WERI-Rb-1 (cell line): ENCODE measurements at regions not wholly inside any gene's neighbourhood (a gene's known extent, or its start where the extent isn't known, plus 50 kb on each side); places are given as distances from the start of the nearest gene placed in this dataset.
A peak's percentile ranks its signal among the peaks of the same experiment; 100 is the strongest.

Experiments used
- DNase-seq: peaks from one replicate; pipeline ENCODE4 v3.0.0-alpha.2; 2020
- H3K27ac ChIP-seq: fragments of 250-450 bp; sonication (Bioruptor Pico); 2 replicates; pipeline ENCODE4 v1.5.1; 2020; ENCODE audit warnings: mild to moderate bottlenecking, moderate library complexity
- H3K27me3 ChIP-seq: fragments of 250-450 bp; sonication (Bioruptor Pico); 2 replicates; pipeline ENCODE4 v1.5.1; 2021; ENCODE audit warnings: mild to moderate bottlenecking, low read depth, moderate library complexity; ENCODE audit not compliant: insufficient read depth, severe bottlenecking
- H3K36me3 ChIP-seq: fragments of 250-450 bp; sonication (Bioruptor Pico); 2 replicates; pipeline ENCODE4 v1.5.1; 2020; ENCODE audit warnings: mild to moderate bottlenecking, moderate library complexity
- H3K4me3 ChIP-seq: 2 replicates; pipeline ENCODE4 v1.5.1; 2011; ENCODE audit warnings: low read depth, mild to moderate bottlenecking, control low read depth, low read length
- H3K9me3 ChIP-seq: fragments of 250-450 bp; sonication (Bioruptor Pico); 2 replicates; pipeline ENCODE4 v1.5.1; 2021; ENCODE audit warnings: mild to moderate bottlenecking, moderate library complexity; ENCODE audit not compliant: severe bottlenecking
- CTCF ChIP-seq: IDR thresholded peaks from 2 replicates; pipeline ENCODE4 v1.5.1; 2011; ENCODE audit warnings: low read depth, mild to moderate bottlenecking, control low read depth, inconsistent platforms, low read length

DNA sequence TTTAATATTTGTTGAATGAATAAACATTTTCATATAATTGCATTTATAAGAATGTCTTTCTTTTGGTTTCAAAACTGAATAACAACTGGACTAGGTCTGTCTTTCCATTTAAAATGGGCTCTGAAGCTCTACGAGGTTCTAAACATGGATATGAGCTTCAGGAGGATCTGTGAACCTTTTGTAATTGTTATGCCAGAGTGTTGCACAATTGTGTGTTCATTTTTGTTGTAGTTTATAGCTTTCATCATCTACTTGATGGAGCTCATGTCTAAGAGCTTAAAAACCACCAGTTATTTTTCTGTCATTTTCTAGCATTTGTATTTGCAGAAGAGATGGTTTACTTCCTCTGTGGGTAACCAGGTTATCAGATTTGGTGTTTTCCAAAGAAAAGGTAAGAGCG is 265.7 kb upstream of the NPY start:
- Histone ChIP-seq H3K9me3 (no peaks in the 10 kb centered on the region), H3K27ac (no peak overlapping the region), H3K4me3 (no peak overlapping the region), H3K27me3 (no peaks in the 10 kb centered on the region), H3K36me3 (no peaks in the 10 kb centered on the region)
- no peak for TF ChIP-seq CTCF
- DNase-seq: no peak

DNA sequence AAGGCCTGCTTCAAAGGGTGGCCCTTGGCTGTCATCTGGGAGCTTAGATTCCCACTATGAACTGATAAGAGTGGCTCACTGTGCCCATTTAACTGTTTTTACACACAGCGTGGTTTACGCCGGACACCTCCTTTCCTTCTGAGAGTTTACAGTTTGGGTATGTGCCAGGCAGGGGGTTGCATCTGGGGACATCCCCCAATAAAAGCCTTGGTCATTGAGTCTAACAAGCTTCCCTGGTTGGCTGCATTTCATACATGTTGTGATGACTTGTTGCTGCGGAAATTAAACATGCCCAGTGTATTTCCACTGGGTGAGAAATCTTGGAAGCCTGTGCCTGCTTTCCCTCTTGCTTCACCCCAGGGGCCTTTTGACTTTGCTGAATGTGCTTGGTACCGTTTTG is 264.1 kb upstream of the NPY start:
- no peaks in the 10 kb centered on the region for H3K36me3 ChIP-seq
- no peak overlapping the region for H3K4me3 ChIP-seq
- no peak for TF ChIP-seq CTCF
- no peaks in the 10 kb centered on the region for H3K27me3 ChIP-seq
- no peaks in the 10 kb centered on the region for H3K9me3 ChIP-seq
- no peak overlapping the region for H3K27ac ChIP-seq
- no peak for DNase-seq

DNA sequence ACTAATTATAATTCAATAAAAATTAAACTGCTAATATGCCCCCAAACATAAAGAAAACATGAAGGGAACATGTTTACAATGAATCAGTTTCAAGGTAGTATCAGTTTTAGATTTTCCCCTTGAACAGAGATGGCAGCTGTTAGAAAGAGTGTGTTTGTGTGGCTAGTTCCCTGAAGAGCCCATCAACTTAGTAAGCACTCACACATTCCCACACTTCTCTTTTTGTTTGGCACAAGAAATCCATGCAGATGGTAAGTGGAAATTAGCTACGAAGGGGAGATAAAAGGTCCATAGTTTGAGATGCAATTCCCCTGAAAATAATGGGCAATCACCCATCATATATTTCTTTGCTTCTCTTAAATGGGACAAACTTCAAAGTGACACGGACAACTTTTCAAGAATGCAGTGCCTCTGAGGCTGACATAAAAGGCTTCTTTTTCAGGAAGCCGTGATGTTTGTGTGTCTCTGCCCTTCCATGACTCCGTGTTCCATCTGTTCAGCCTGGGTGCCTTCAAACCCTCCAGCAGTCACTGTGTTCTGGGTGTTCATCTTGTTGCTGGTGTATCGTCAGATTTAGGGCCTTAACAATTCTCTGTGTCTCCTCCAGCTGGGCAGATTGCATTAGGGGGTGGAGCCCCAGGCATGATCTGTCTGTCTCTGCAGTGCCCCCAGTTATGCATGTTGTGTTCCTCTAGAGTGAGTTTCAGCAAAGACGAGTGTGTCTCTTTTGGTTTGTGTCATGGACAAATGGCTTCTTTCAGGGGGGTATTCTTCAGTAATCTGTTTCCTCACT is 259.5 kb upstream of the NPY start:
- no peaks in the 10 kb centered on the region for H3K27me3 ChIP-seq
- H3K4me3 ChIP-seq: no peak overlapping the region
- no peaks in the 10 kb centered on the region for H3K9me3 ChIP-seq
- H3K36me3 ChIP-seq: no peaks in the 10 kb centered on the region
- no peak for TF ChIP-seq CTCF
- H3K27ac ChIP-seq: no peak overlapping the region
- peak; percentile 14 for DNase-seq

GRCh38 chr7:24025094-24025493 is 258.9 kb upstream of the NPY start:
- Histone ChIP-seq H3K27me3 (peaks cover 5% of the 10 kb centered on the region), H3K27ac (no peak overlapping the region), H3K9me3 (no peaks in the 10 kb centered on the region), H3K4me3 (no peak overlapping the region), H3K36me3 (no peaks in the 10 kb centered on the region)
- DNase-seq: no peak
- no peak for TF ChIP-seq CTCF

- Histone ChIP-seq H3K9me3 (no peaks in the 10 kb centered on the region), H3K4me3 (no peak overlapping the region), H3K36me3 (no peaks in the 10 kb centered on the region), H3K27ac (no peak overlapping the region), H3K27me3 (peaks cover 6% of the 10 kb centered on the region)
- TF ChIP-seq CTCF: no peak
- DNase-seq: no peak
Measured at GRCh38 chr7:24025765-24026164, 258.2 kb upstream of the NPY start.

- TF ChIP-seq CTCF: no peak
- H3K4me3 ChIP-seq: no peak overlapping the region
- no peak overlapping the region for H3K27ac ChIP-seq
- no peaks in the 10 kb centered on the region for H3K9me3 ChIP-seq
- peaks cover 6% of the 10 kb centered on the region for H3K27me3 ChIP-seq
- no peaks in the 10 kb centered on the region for H3K36me3 ChIP-seq
- no peak for DNase-seq
Measured at GRCh38 chr7:24026351-24026750, 257.6 kb upstream of the NPY start.
